ENCODE measurements at regions not wholly inside any gene's neighbourhood (a gene's known extent, or its start where the extent isn't known, plus 50 kb on each side); places are given as distances from the start of the nearest gene placed in this dataset.

DNA sequence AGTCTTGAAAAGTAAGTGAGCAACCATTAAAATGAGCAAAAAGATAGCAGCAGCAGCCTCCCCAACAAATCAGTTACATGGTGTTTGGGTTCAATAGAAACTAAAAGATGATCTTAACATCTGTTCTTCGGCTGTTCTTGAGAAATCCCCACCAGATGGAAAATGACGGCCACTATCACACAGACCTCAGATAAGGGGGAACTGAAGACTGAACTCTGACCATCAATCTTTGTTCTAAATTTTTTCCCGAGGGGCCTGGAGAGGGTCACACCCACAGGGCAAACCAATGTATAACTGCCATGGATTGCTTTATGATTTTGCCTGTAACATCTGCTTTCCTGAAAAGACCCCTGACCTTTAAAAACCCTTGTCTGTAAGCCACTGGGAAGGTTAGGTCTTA is 624.8 kb upstream of the KIRREL3 start:
- Histone ChIP-seq H3K18ac (ENCODE audit: low read depth, low read length) (no peak overlapping the region), H3K14ac (replicated peaks; ENCODE audit: low read depth, low read length) (no peak overlapping the region), H2BK15ac (ENCODE audit: low read depth, low read length) (no peak overlapping the region), H3K9ac (ENCODE audit: low read depth, low read length) (no peak overlapping the region), H3K56ac (ENCODE audit: extremely low read depth, insufficient read depth, low read length) (no peak overlapping the region), H3K4me3 (ENCODE audit: insufficient read depth, low read depth, low read length) (no peak overlapping the region), H3K27ac (ENCODE audit: insufficient read depth, low read length) (no peak overlapping the region), H2AFZ (replicated peaks; ENCODE audit: low read length, poor library complexity) (no peak overlapping the region), H2AK9ac (replicated peaks; ENCODE audit: low read depth, low read length, poor library complexity) (no peak overlapping the region), H2BK120ac (ENCODE audit: low read depth, low read length) (no peak overlapping the region), H3K4ac (ENCODE audit: low read depth, low read length) (no peak overlapping the region), H2AK5ac (ENCODE audit: low read depth, low read length) (no peak overlapping the region), H4K91ac (ENCODE audit: insufficient read depth, low read depth, low read length) (no peak overlapping the region), H4K5ac (ENCODE audit: low read depth, low read length) (no peak overlapping the region), H3K4me1 (ENCODE audit: control insufficient read depth, insufficient read depth, low read length) (no peaks in the 10 kb centered on the region), H3K9me1 (ENCODE audit: insufficient read depth, low read length) (no peaks in the 10 kb centered on the region), H4K8ac (ENCODE audit: low read depth in 2 of 2, low read length in 2 of 2) (no peak overlapping the region), H3K27me3 (ENCODE audit: control insufficient read depth, insufficient read depth, low read length) (peaks cover 2% of the 10 kb centered on the region; the same call in 1 of the 2 replicates), H3K23ac (ENCODE audit: low read depth, low read length) (no peak overlapping the region), H2BK5ac (ENCODE audit: low read depth, low read length, poor library complexity, severe bottlenecking) (no peak overlapping the region), H4K20me1 (ENCODE audit: insufficient read depth, low read length) (no peaks in the 10 kb centered on the region), H2BK20ac (ENCODE audit: low read depth, low read length) (no peak overlapping the region), H3K36me3 (ENCODE audit: control insufficient read depth, insufficient read depth, low read length) (no peaks in the 10 kb centered on the region), H3K4me2 (ENCODE audit: low read depth, low read length) (no peak overlapping the region), H3K9me3 (ENCODE audit: control insufficient read depth, insufficient read depth, low read length) (no peaks in the 10 kb centered on the region), H3K79me1 (ENCODE audit: low read depth in 1 of 2, low read length in 2 of 2) (no peaks in the 10 kb centered on the region)
- dilution Hi-C loops (cut with HindIII; ENCODE audit: low sequenced_read_pairs, unreplicated experiment): no loop called here
- in situ Hi-C loops (cut with MboI; ENCODE audit: low sequenced_read_pairs): no loop called here
- ATAC-seq (ENCODE audit: low read depth) (no peak), DNase-seq (no peak)
- ChIA-PET POLR2A (ENCODE audit: unreplicated experiment) (interaction anchor here (0.6 kb wide), 1 partner anchor 36 kb away, joined by 4 read pairs; no protein-coding TSS in a partner anchor), CTCF (no interaction called here)
- no TSS peak for BruUV-seq (replicated peaks)
- intact Hi-C loops (cut with micrococcal nuclease): no loop called here
- no peak for TF ChIP-seq MAZ (IDR thresholded peaks at IDR 0.05; ENCODE audit: borderline replicate concordance, low read depth, low read length)
- TF ChIP-seq USF2 (IDR thresholded peaks at IDR 0.05; ENCODE audit: low read depth, low read length): no peak
- TF ChIP-seq MXI1 (IDR thresholded peaks at IDR 0.05; ENCODE audit: borderline replicate concordance, low read depth, low read length): no peak
- TF ChIP-seq, protein P1, sequence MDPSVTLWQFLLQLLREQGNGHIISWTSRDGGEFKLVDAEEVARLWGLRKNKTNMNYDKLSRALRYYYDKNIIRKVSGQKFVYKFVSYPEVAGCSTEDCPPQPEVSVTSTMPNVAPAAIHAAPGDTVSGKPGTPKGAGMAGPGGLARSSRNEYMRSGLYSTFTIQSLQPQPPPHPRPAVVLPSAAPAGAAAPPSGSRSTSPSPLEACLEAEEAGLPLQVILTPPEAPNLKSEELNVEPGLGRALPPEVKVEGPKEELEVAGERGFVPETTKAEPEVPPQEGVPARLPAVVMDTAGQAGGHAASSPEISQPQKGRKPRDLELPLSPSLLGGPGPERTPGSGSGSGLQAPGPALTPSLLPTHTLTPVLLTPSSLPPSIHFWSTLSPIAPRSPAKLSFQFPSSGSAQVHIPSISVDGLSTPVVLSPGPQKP (IDR thresholded peaks at IDR 0.05; ENCODE audit: borderline replicate concordance, low read depth, low read length): no peak
- no peak for TF ChIP-seq NFE2L2 (IDR thresholded peaks at IDR 0.05; ENCODE audit: low read depth, low read length)
- TF ChIP-seq CTCF (conservative IDR thresholded peaks at IDR 0.05; ENCODE audit: low read depth, low read length): no peak
- TF ChIP-seq FOS (IDR thresholded peaks at IDR 0.05; ENCODE audit: low read depth, low read length): no peak
- TF ChIP-seq BHLHE40 (IDR thresholded peaks at IDR 0.05; ENCODE audit: low read depth, low read length): no peak
- TF ChIP-seq RFX5 (IDR thresholded peaks at IDR 0.05; ENCODE audit: low read depth, low read length): no peak
- TF ChIP-seq RCOR1 (IDR thresholded peaks at IDR 0.05; ENCODE audit: insufficient replicate concordance, low read length): no peak
- TF ChIP-seq CEBPB (IDR thresholded peaks at IDR 0.05; ENCODE audit: low read depth, low read length): no peak
- no peak for TF ChIP-seq RAD21 (IDR thresholded peaks at IDR 0.05; ENCODE audit: low read length)
- TF ChIP-seq POLR2A (IDR thresholded peaks at IDR 0.05; ENCODE audit: low read depth, low read length): no peak
- TF ChIP-seq CHD1 (IDR thresholded peaks at IDR 0.05; ENCODE audit: low read depth, low read length): no peak
- TF ChIP-seq MAFK (IDR thresholded peaks at IDR 0.05; ENCODE audit: low read depth, low read length): no peak
- no peak for TF ChIP-seq SMC3 (IDR thresholded peaks at IDR 0.05; ENCODE audit: low read depth, low read length)
- 0% methylated on average over 1 of the region's 3 CpGs; no CpG with 5 or more reads in 1 of the 2 experiments for WGBS, 2 experiments (ENCODE audit: extremely low coverage in 2 of 2, insufficient read length in 1 of 2)
